Activated gamma-delta T cell treated with anti-CD3 and anti-CD28 coated beads, Interleukin-2, amount 50 U/mL, for 16 hours (primary cell): ENCODE measurements at regions not wholly inside any gene's neighbourhood (a gene's known extent, or its start where the extent isn't known, plus 50 kb on each side); places are given as distances from the start of the nearest gene placed in this dataset.

Source experiments
- DNase-seq: peaks from one replicate; pipeline ENCODE4 v3.0.0-alpha.2; 2020; ENCODE audit warnings: low read depth

GRCh38 chr12:65556676-65557437 is 267.4 kb upstream of the HMGA2 start:
- peak; percentile 14 for DNase-seq

GRCh38 chr12:65557438-65558181 is 266.7 kb upstream of the HMGA2 start:
- no peak for DNase-seq

DNA sequence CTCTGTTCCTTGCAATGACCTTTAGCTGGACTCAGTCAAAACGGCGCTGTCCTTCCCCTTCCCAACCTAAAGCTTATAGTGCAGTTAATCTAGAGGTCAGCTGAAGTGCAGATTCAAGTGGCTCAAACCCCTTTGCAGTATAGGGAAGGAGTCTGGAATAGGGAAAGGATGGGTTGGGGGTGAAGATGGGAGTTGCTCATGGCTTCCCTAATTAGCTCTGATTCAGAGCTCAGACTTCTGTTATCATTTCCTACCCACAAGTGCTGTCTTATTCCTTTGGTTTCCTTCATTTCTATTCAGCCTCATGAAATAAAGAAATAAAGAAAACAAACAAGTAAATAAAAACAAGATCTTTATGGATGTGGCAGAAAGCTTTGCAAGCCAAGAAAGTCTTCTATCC is 264.0 kb upstream of the HMGA2 start:
- DNase-seq = no peak

DNA sequence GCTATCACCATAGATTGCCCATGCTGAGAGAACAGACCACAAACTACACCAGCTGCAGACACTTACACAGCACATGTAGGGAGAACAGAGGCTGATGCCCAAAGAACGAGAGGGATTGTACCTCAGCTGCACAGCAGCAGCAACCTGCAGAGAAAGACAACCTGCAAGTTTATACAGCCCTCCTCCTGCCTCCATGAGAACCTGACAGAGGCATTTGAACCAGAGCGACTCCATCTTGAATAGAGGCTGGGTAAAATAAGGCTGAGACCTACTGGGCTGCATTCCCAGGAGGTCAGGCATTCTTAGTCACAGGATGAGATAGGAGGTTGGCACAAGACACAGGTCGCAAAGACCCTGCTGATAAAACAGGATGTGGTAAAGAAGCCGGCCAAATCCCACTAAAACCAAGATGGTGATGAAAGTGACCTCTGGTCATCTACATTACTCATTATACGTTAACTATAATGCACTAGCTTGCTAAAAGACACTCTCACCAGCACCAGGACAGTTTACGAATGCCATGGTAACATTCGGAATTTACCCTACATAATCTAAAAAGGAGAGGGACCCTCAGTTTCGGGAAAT is 262.4 kb upstream of the HMGA2 start:
- DNase-seq = no peak

GRCh38 chr12:65565601-65566560 is 258.4 kb upstream of the HMGA2 start:
- DNase-seq = no peak

- no peak for DNase-seq
Observed at GRCh38 chr12:65566751-65567150, 257.5 kb upstream of the HMGA2 start.

- DNase-seq = no peak
Observed at GRCh38 chr12:65567820-65568219, 256.5 kb upstream of the HMGA2 start.

GRCh38 chr12:65568517-65568916 is 255.8 kb upstream of the HMGA2 start:
- no peak for DNase-seq

DNA sequence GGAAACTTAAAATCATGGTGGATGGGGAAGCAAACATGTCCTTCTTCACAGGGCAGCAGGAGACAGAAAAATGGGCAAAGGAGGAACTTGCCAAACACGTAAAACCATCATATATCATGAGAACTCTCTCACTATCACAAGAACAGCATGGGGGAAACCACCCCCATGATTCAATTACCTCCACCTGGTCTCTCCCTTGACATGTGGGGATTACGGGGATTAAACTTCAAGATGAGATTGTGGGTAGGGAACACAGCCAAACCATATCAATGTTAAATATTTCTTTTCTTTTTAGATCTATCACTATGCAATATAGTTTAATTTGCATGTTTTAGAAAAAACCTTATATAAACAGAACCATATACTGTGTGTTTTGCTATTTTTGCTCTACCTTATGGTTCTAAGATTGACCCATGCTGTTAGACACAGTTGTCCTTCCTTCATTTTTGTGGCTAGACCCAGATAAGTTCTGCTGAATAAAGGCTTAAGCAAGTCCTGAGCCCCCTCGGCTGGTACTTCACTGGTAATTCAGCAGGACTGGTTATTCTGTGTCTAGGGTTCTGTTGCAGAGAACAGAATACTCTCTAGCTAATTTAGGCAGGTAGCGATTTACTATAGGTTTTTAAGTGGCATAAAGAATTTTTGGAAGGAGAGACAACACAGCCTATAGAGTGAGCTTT is 253.7 kb upstream of the HMGA2 start:
- DNase-seq = no peak

- no peak for DNase-seq
Observed at GRCh38 chr12:65574867-65575266, 249.4 kb upstream of the HMGA2 start.

DNA sequence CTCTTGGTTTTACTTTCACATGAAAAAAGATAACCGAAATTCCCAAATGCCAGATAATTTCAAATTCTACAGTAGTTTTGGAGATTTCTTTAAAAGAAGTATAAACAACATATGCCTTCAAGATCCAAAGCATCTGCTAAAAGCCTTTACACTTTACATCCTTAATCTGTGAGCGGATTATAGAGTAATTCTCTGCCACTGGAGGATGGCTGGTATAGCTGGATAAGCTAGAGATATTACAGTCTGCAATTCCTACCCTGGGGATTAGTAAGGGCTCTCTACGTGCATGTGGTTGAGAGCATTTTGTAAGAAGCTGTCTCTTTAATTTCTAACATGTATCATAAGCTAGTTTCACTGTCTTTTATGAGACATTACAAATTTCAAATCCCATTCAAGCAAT is 240.3 kb upstream of the HMGA2 start:
- DNase-seq = no peak

- no peak for DNase-seq
Observed at GRCh38 chr12:65585648-65586602, 238.4 kb upstream of the HMGA2 start.

DNA sequence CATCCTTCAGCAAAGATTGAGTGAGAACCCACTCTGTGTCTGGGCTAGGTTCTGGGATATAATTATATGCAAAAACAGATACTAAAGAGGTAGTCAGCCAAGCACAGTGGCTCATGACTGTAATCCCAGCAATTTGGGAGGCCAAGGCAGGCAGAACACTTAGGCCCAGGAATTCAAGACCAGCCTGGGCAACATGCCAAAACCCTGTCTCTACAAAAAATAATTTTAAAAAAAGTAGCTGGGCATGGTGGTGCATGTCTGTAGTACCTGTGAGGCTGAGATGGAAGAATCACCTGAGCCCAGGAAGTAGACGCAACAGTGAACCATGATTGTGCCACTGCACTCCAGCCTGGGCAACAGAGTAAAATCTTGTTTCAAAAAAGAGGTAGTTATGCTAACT is 237.5 kb upstream of the HMGA2 start:
- no peak for DNase-seq

DNA sequence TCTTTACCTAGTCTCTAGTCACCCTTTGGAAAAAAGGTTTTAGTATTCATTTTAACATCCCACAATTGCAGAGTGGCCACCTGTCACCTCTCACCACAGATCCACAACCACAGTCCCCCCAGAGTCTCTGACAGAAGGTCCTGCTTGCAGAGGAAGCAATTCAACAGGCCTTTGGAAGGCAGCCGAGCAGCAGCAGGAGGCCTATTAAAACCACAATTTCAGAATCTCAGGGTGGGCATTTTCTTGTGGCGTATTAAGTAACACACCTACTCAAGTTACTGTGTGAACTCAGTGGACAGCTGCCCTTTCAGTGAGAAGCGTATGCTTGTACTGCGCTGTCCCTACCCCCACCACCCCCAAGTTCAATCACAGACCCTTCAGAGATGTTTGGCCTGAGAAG is 234.0 kb upstream of the HMGA2 start:
- DNase-seq = no peak

- no peak for DNase-seq
Observed at GRCh38 chr12:65592416-65592815, 231.9 kb upstream of the HMGA2 start.

DNA sequence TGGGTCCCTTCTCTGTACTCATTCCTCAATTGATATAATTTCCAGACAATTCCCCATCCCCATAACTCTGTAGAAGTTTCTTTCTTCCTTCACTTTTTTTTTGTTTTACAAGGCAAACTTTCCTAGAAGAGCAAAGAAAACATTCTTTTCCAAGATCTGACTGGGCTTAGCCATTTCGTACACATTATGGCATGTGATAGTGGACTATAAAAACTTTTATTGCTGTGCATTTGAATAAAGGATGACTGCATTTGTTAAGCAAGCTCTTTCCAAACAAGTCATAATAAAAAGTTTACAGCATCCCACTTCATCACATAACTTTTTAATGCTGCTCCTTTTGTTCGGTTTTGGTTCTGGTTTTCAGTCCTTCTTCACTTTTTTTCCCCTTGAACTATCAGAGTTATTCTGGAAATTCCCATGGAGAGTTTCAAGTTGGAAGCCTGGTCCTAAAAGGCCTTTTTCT is 231.0 kb upstream of the HMGA2 start:
- DNase-seq = no peak

DNA sequence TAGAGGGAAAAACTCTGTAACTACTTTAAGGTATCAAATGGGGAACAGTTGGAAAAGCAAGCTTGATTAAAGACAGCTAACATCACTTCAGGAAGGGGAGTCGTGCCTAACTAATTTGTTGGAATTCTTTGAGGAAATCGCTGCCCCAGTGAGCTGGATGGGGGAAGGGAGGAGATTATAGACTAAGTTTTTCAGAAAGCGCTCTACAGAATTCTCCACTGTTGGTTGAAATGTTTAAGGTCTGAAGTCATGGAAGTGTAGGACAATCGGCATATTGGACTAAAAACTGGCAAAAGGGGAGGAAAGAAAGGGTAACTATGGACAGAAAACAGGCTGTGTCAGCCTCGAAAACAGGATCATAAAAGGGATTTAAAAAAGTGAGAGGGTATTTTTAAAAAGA is 229.9 kb upstream of the HMGA2 start:
- DNase-seq = no peak

DNA sequence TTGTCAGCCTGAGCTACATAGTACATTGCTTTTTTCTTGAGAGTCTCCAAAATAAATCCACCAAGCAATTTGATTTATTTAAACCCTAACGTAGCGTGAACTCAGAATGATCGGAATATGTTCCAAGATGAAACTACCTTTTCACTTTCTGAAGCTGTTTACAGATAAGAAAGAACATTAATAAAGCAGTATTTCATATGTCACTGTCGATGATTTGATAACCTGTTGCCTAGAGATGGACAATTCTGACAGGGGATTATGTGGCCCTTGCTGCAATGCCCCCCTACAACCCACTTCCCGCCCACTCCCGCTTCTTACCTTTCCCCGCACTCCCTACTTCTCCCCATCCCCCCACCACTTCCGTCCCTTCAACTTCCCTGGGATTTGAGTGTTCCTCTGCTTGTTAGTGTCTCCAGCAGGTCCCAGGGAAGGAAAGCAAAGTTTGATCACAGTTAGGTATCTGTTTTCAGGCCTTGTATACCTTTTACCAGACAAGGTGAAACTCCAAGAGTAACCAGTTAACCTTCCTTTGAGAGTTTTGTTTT is 229.2 kb upstream of the HMGA2 start:
- DNase-seq = no peak

DNA sequence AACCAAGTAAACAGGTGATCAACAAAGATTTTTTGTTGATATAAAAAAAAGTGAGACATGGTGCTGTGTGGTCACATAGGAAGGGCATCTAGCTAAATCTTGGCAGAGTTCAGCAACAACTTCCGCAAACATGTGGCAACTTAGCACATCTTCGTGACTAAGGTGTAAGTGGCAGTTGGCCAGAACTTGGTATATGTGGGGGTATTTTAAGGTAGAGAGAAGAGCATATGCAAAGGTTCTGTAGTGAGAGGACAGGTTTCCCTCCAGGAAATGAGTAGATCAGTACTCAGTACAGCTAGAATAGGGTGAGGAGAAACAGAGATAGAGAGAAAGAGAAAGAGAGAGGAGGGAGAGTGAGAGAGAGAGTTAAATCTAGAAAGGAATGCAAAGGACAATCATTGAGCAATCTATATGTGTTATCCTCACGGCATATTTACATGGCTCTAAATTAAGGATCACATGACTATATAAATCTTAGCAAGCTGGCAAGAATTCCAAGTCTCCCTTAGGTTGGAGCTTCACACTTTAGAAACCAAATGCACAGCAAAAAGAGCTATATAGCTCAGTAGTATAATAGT is 227.7 kb upstream of the HMGA2 start:
- no peak for DNase-seq

DNA sequence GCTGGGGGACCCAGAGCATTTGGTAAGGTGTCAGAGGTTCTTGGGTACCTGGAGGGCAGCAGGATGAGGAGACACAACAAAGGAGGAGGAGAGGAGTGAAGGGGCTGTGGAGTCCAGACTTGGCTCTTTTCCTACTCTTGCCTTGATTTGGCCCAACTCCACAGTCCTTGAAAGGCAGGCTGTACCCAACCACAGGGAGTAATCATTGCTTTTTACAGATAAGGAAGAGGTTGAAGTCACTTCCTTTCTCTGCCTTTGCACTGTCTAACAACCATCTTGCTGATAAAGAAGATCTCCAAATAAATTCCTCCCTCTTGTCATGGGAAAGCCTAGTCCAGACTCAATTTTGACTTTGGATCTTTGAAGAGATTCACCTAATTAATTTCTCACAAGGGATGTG is 226.8 kb upstream of the HMGA2 start:
- DNase-seq = no peak
